DND-41 (cell line): ENCODE measurements at regions not wholly inside any gene's neighbourhood (a gene's known extent, or its start where the extent isn't known, plus 50 kb on each side); places are given as distances from the start of the nearest gene placed in this dataset.

Source experiments
- ATAC-seq: fragments of 200-7000 bp; cut with Tn5 transposase; 3 replicates; pipeline ENCODE4 v1.9.1; 2021; ENCODE audit warnings: low read depth; ENCODE audit not compliant: insufficient read depth
- DNase-seq: peaks from one replicate; pipeline ENCODE4 v3.0.0-alpha.2; 2020
- H2AFZ ChIP-seq: 2 replicates; pipeline ENCODE4 v1.6.0; 2012; ENCODE audit warnings: low read depth, low read length
- H3K27ac ChIP-seq: 2 replicates; pipeline ENCODE4 v1.5.1; 2012; ENCODE audit warnings: low read length, inconsistent platforms
- H3K27me3 ChIP-seq: fragments of 200-600 bp; sonication (generic); 2 replicates; pipeline ENCODE4 v1.6.0; 2012; ENCODE audit warnings: low read length, mild to moderate bottlenecking, inconsistent platforms; ENCODE audit not compliant: insufficient read depth, poor library complexity
- H3K36me3 ChIP-seq: 2 replicates; pipeline ENCODE4 v1.5.1; 2012; ENCODE audit warnings: low read length, inconsistent platforms; ENCODE audit not compliant: insufficient read depth
- H3K4me1 ChIP-seq: 2 replicates; pipeline ENCODE4 v1.5.1; 2012; ENCODE audit warnings: mild to moderate bottlenecking, low read length; ENCODE audit not compliant: insufficient read depth
- H3K4me2 ChIP-seq: 2 replicates; pipeline ENCODE4 v1.6.0; 2012; ENCODE audit warnings: mild to moderate bottlenecking, moderate library complexity, low read length, inconsistent platforms; ENCODE audit not compliant: insufficient read depth
- H3K4me3 ChIP-seq, 2 experiments: fragments of 200-600 bp in 1 of 2; shearing (Covaris generic) in 1 of 2; 2 replicates each; pipeline ENCODE4 v1.5.1; 2012 to 2016; ENCODE audit warnings: inconsistent platforms in 2 of 2, low read length in 2 of 2, mild to moderate bottlenecking in 2 of 2, low read depth in 1 of 2, moderate library complexity in 1 of 2
- H3K79me2 ChIP-seq: 2 replicates; pipeline ENCODE4 v1.6.0; 2012; ENCODE audit warnings: low read length, inconsistent platforms; ENCODE audit not compliant: insufficient read depth
- H3K9ac ChIP-seq: 2 replicates; pipeline ENCODE4 v1.6.0; 2012; ENCODE audit warnings: low read depth, mild to moderate bottlenecking, inconsistent platforms, low read length, moderate library complexity
- H3K9me3 ChIP-seq: 2 replicates; pipeline ENCODE4 v1.5.1; 2012; ENCODE audit warnings: low read length, moderate library complexity, mild to moderate bottlenecking, inconsistent platforms; ENCODE audit not compliant: insufficient read depth, severe bottlenecking
- H4K20me1 ChIP-seq: 2 replicates; pipeline ENCODE4 v1.6.0; 2012; ENCODE audit warnings: low read length; ENCODE audit not compliant: insufficient read depth
- CTCF ChIP-seq: IDR thresholded peaks from 2 replicates; pipeline ENCODE4 v1.5.1; 2012; ENCODE audit warnings: borderline replicate concordance, low read length, moderate library complexity, mild to moderate bottlenecking; ENCODE audit not compliant: poor library complexity, severe bottlenecking; ENCODE audit errors: extremely low read depth
- EZH2 ChIP-seq: IDR thresholded peaks from 3 replicates; pipeline ENCODE4 v1.6.1; 2012; ENCODE audit warnings: borderline replicate concordance, low read depth, mild to moderate bottlenecking, moderate library complexity, low read length, inconsistent platforms; ENCODE audit not compliant: severe bottlenecking

DNA sequence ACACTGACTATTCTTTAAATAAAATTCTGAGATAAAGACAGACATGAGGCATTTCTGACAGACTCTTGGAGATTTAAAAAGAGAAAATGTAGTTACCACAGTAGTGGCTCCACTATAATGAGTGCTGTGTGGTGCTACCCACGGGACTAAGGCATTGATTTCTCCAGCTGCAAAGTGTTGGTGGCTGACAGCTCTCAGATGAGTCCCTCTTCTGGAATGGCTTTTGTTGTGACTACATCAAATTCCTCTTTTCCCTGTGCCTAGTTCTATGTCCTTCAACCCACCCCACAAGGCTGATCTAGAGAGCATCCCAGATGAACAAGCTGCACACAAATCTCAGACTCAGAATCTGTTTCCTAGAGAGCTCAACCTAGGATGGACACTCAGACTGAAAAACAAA, 884.8 kb upstream of the ZEB2 start:
- H3K27me3 ChIP-seq: no peaks in the 10 kb centered on the region
- no peaks in the 10 kb centered on the region for H4K20me1 ChIP-seq
- ATAC-seq (peak; percentile 59), DNase-seq (no peak)
- no peak overlapping the region for H2AFZ ChIP-seq
- H3K27ac ChIP-seq: no peak overlapping the region
- no peaks in the 10 kb centered on the region for H3K36me3 ChIP-seq
- peaks cover 6% of the 10 kb centered on the region for H3K4me1 ChIP-seq
- H3K79me2 ChIP-seq: no peaks in the 10 kb centered on the region
- H3K4me2 ChIP-seq: no peak overlapping the region
- TF ChIP-seq EZH2: no peak
- TF ChIP-seq CTCF: no peak
- H3K9me3 ChIP-seq: peaks cover 2% of the 10 kb centered on the region
- no peak overlapping the region for H3K9ac ChIP-seq
- H3K4me3 ChIP-seq: no peak overlapping the region

DNA sequence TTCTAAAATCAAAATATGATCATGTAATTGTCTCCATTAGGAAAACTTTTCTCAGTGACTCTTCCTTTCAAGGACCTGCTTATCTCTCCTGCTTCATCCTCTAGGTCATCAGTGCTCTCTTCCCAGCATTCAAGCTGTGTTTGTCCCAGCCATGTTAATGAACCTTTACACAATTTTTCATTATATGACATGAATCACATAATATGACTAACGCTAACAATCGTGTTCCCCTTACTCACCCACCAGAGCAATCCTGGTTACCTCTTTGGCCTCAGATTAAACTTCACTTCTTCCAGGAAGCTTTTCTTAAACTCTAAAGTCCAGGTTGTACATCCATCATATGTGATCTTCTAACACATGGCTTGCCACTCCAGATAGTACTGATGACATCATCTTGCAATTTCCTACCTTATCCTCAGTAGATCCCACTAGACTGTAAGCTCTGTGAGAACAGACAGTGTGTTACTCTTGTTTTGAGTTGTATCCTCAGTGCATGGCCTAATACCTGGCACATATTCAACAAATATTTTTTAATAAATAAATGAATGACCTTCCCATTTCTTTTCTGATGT, 882.9 kb upstream of the ZEB2 start:
- no peak overlapping the region for H3K27ac ChIP-seq
- no peaks in the 10 kb centered on the region for H3K79me2 ChIP-seq
- H3K4me2 ChIP-seq: no peak overlapping the region
- H3K27me3 ChIP-seq: no peaks in the 10 kb centered on the region
- DNase-seq: no peak
- H3K9me3 ChIP-seq: peaks cover 2% of the 10 kb centered on the region
- H4K20me1 ChIP-seq: no peaks in the 10 kb centered on the region
- peaks cover 4% of the 10 kb centered on the region; the same call in 1 of the 2 replicates for H3K4me1 ChIP-seq
- no peak overlapping the region for H3K9ac ChIP-seq
- TF ChIP-seq EZH2: no peak
- no peak for TF ChIP-seq CTCF
- H2AFZ ChIP-seq: no peak overlapping the region
- no peak for ATAC-seq
- H3K4me3 ChIP-seq: no peak overlapping the region
- no peaks in the 10 kb centered on the region for H3K36me3 ChIP-seq

- no peak overlapping the region for H3K9ac ChIP-seq
- H2AFZ ChIP-seq: no peak overlapping the region
- ATAC-seq (no peak), DNase-seq (no peak)
- H3K4me2 ChIP-seq: no peak overlapping the region
- no peaks in the 10 kb centered on the region for H3K79me2 ChIP-seq
- no peaks in the 10 kb centered on the region for H3K27me3 ChIP-seq
- H3K4me1 ChIP-seq: no peaks in the 10 kb centered on the region
- TF ChIP-seq CTCF: no peak
- TF ChIP-seq EZH2: no peak
- H3K9me3 ChIP-seq: no peaks in the 10 kb centered on the region
- H3K27ac ChIP-seq: no peak overlapping the region
- no peaks in the 10 kb centered on the region for H3K36me3 ChIP-seq
- no peaks in the 10 kb centered on the region for H4K20me1 ChIP-seq
- H3K4me3 ChIP-seq: no peak overlapping the region
Observed at GRCh38 chr2:145399131-145399530, 879.2 kb upstream of the ZEB2 start.

DNA sequence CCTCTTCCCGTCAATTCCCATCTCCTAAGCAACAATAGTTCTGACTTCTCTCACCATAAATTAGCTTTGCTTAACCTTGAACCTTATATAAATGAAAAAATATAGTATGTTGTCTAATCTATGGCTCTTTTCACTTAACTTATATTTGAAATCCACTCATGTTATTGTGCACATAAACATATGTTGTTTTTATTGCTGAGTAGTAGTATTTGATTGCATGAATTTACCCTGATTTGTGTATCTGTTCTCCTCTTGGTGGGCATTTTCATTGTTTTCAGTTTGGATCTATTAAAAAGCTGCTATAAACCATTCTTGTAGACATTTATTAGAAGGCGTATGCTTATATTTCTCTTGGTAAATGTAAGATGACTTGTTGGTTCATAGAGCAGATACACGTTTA, 874.3 kb upstream of the ZEB2 start:
- H4K20me1 ChIP-seq: no peaks in the 10 kb centered on the region
- H3K4me1 ChIP-seq: no peaks in the 10 kb centered on the region
- DNase-seq (no peak), ATAC-seq (no peak)
- no peaks in the 10 kb centered on the region for H3K9me3 ChIP-seq
- no peak overlapping the region for H3K4me2 ChIP-seq
- H3K79me2 ChIP-seq: no peaks in the 10 kb centered on the region
- H3K27ac ChIP-seq: no peak overlapping the region
- H3K36me3 ChIP-seq: no peaks in the 10 kb centered on the region
- no peak overlapping the region for H3K4me3 ChIP-seq
- H2AFZ ChIP-seq: no peak overlapping the region
- no peak overlapping the region for H3K9ac ChIP-seq
- TF ChIP-seq EZH2: no peak
- TF ChIP-seq CTCF: no peak
- no peaks in the 10 kb centered on the region for H3K27me3 ChIP-seq
